ENCODE measurements at regions not wholly inside any gene's neighbourhood (a gene's known extent, or its start where the extent isn't known, plus 50 kb on each side); places are given as distances from the start of the nearest gene placed in this dataset.
"Not testable (repeated sequence)": the region's sequence is repeated elsewhere in the genome, so short reads cannot be mapped to it uniquely, and the experiment has no call there.

DNA sequence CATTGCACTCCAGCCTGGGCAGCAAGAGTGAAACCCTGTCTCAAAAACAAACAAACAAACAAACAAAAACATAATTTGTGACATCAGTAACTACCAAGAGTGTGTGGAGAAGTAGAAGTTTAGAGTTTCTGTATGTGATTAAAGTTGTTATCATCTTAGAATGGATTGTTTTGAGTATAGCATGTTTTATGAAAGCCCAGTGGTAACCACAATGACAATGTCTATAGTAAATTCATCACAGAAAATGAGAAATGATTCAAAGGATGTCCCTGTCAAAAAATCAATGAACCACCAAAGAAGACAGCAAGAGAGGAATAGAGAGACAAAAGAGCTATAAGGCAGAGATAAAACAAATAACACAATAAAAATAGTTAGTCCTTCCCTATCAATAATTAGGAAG is 1299.2 kb downstream of the CNTNAP5 start:
- DNase-seq (no peak), ATAC-seq (no peak)
- no peak overlapping the region for H3K4me3 ChIP-seq
- no peak for TF ChIP-seq POLR2A (IDR thresholded peaks at IDR 0.05)
- TF ChIP-seq, protein P1, sequence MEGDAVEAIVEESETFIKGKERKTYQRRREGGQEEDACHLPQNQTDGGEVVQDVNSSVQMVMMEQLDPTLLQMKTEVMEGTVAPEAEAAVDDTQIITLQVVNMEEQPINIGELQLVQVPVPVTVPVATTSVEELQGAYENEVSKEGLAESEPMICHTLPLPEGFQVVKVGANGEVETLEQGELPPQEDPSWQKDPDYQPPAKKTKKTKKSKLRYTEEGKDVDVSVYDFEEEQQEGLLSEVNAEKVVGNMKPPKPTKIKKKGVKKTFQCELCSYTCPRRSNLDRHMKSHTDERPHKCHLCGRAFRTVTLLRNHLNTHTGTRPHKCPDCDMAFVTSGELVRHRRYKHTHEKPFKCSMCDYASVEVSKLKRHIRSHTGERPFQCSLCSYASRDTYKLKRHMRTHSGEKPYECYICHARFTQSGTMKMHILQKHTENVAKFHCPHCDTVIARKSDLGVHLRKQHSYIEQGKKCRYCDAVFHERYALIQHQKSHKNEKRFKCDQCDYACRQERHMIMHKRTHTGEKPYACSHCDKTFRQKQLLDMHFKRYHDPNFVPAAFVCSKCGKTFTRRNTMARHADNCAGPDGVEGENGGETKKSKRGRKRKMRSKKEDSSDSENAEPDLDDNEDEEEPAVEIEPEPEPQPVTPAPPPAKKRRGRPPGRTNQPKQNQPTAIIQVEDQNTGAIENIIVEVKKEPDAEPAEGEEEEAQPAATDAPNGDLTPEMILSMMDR (IDR thresholded peaks at IDR 0.05 in 4 of 5, conservative IDR thresholded peaks at IDR 0.05 in 1 of 5) = no peak
- no peaks in the 10 kb centered on the region for H3K9me3 ChIP-seq
- no peak overlapping the region for H3K27ac ChIP-seq
- in situ Hi-C loops (cut with MboI; ENCODE audit: low sequenced_read_pairs in 4 of 4) (no loop called here), intact Hi-C loops (cut with DNase I; ENCODE audit: low total_unique reads) (no loop called here)
- H3K4me1 ChIP-seq = no peaks in the 10 kb centered on the region
- no peaks in the 10 kb centered on the region for H3K27me3 ChIP-seq
- no peaks in the 10 kb centered on the region for H3K36me3 ChIP-seq

DNA sequence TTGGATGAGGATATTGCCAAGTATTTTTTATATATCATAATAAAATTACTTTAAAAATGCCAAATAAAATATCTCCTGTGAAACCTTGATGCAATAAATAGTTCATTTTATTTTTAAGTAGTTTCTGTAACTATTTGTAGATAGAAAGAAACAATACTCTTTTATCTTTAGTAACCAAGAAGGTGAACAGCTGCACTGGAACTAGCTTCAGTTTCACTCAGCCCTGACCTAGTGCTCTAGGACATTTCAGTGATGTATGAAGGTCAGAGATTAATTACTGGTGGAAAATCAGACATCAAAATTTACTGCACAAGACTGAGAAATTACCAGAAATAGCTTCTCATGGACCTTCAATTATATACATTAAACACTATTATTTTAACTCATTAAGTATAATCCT is 1305.0 kb downstream of the CNTNAP5 start:
- Histone ChIP-seq H3K4me1 (no peaks in the 10 kb centered on the region), H3K36me3 (no peaks in the 10 kb centered on the region), H3K27me3 (no peaks in the 10 kb centered on the region), H3K4me3 (no peak overlapping the region), H3K27ac (no peak overlapping the region), H3K9me3 (no peaks in the 10 kb centered on the region)
- DNase-seq (no peak), ATAC-seq (no peak)
- intact Hi-C loops (cut with DNase I; ENCODE audit: low total_unique reads) = no loop called here
- in situ Hi-C loops (cut with MboI; ENCODE audit: low sequenced_read_pairs in 4 of 4) = no loop called here
- TF ChIP-seq, protein P1 (IDR thresholded peaks at IDR 0.05 in 4 of 5, conservative IDR thresholded peaks at IDR 0.05 in 1 of 5) = no peak
- no peak for TF ChIP-seq POLR2A (IDR thresholded peaks at IDR 0.05)

DNA sequence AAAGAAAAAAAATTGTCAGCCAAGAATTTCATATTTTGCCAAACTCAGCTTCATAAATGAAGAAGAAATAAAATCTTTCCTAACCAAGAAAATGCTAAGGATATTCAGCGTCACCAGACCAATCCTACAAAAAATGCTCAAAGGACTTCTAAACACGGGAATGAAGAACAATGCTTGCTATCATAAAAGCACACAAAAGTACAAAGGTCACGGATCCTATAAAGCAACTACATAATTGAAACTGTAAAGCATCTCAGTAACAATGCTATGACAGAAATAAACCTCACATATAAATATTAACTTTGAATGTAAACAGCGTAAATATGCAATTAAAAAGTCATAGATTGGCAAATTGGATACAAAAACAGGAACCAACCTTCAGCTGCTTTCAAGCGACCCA is 1314.6 kb upstream of the GYPC start:
- ATAC-seq = no peak
- in situ Hi-C loops (cut with MboI; ENCODE audit: low sequenced_read_pairs in 4 of 4) (no loop called here), intact Hi-C loops (cut with DNase I; ENCODE audit: low total_unique reads) (no loop called here)
- no peak overlapping the region for H3K4me3 ChIP-seq
- no peak overlapping the region for H3K27ac ChIP-seq
- no peaks in the 10 kb centered on the region for H3K36me3 ChIP-seq
- H3K9me3 ChIP-seq = no peaks in the 10 kb centered on the region
- H3K27me3 ChIP-seq = no peaks in the 10 kb centered on the region
- no peak for TF ChIP-seq POLR2A (IDR thresholded peaks at IDR 0.05)
- TF ChIP-seq, protein P1 (IDR thresholded peaks at IDR 0.05 in 4 of 5, conservative IDR thresholded peaks at IDR 0.05 in 1 of 5) = no peak
- no peak for DNase-seq
- H3K4me1 ChIP-seq = no peaks in the 10 kb centered on the region

DNA sequence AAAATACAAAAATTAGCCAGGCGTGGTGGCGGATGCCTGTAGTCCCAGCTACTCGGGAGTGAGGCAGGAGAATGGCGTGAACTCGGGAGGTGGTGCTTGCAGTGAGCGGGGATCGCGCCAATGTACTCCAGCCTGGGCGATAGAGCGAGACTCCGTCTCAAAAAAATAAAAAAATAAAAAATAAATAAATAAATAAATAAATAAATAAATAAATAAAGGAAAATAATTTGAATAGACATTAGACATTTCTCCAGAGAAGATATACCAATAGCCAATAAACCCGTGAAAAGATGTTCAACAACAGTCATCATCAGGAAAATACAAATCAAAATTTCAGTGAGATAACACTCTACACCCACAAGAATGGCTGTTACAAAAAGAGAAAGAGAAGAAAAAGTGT is 1302.4 kb upstream of the GYPC start:
- DNase-seq; H3K4me3 ChIP-seq; intact Hi-C loops (cut with DNase I; ENCODE audit: low total_unique reads); H3K36me3 ChIP-seq; in situ Hi-C loops (cut with MboI; ENCODE audit: low sequenced_read_pairs in 4 of 4); ATAC-seq; H3K27ac ChIP-seq; H3K27me3 ChIP-seq; H3K4me1 ChIP-seq; H3K9me3 ChIP-seq: not testable (repeated sequence)

DNA sequence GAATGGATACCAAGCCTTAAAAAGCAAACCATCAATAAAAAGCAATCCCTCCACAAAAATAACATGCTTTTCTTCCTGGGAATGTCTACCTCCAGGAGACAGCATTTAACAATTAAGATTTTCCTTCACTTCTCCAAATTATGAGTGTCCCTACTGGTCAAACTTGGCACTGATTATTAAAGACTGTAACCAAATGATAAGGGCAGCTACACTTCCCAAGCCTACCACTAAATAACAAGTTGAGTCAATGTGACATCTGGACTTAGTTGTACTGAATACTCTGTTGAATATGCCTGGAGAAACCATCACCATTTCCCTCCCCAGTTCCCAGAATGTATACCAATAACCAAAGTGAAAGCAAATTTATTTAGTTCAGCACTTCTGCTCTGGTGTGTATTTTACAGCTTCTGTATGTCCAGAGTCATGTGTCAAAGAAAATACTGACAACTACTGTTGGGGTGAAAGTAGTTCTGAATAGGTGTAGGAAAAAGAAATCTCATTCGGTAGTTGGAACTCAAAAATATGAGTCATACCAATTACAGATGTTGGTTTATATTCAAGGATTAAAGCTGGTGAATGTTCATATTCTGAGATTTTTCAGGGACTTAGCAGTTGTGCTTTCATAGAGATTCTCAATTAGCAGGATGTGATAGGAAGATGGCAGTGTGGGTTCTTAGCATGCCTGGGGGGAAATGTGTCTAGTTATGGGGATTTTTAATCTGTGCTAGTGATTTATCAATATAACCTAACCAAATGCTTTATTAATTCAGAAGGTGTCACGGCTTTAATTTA is 1291.6 kb upstream of the GYPC start:
- H3K27me3 ChIP-seq = no peaks in the 10 kb centered on the region
- in situ Hi-C loops (cut with MboI; ENCODE audit: low sequenced_read_pairs in 4 of 4) (no loop called here), intact Hi-C loops (cut with DNase I; ENCODE audit: low total_unique reads) (no loop called here)
- no peak overlapping the region for H3K27ac ChIP-seq
- no peaks in the 10 kb centered on the region for H3K36me3 ChIP-seq
- H3K9me3 ChIP-seq = no peaks in the 10 kb centered on the region
- no peak for TF ChIP-seq POLR2A (IDR thresholded peaks at IDR 0.05)
- TF ChIP-seq, protein P1 (IDR thresholded peaks at IDR 0.05 in 4 of 5, conservative IDR thresholded peaks at IDR 0.05 in 1 of 5) = no peak
- no peak for DNase-seq
- no peaks in the 10 kb centered on the region for H3K4me1 ChIP-seq
- no peak for ATAC-seq
- no peak overlapping the region for H3K4me3 ChIP-seq

Data from gastrocnemius medialis (tissue), 4 donors.